DMS153 treated with DMSO at 0.1 percent for 48 hours (cell line): ENCODE measurements at regions not wholly inside any gene's neighbourhood (a gene's known extent, or its start where the extent isn't known, plus 50 kb on each side); places are given as distances from the start of the nearest gene placed in this dataset.

Experiments
- DNase-seq: peaks from one replicate; lab custom pipeline; 2025; ENCODE audit not compliant: unreplicated experiment; lab: John Stamatoyannopoulos, UW

DNA sequence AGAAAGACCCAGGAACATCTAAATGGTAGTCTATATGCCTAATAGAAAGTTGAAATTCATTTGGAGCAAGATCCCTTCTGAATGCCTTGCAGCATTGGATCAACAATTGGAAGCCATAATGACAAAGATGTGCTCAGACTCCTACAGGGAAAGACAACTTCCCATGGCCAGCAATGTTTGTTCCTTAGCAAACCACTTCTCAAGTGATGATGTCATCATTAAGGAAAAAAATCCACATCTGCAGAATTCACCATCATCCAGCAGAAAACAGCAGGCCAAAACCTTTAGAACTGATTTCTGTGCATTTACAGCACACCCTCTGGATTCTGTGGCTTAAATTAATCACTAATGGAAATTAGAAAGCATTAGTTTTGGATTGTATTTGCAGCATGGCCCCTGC is 82.4 kb upstream of the ZIC3 start:
- DNase-seq, result no peak

- DNase-seq, result no peak
Observed at GRCh38 chrX:137482136-137482535, 83.8 kb upstream of the ZIC3 start.

DNA sequence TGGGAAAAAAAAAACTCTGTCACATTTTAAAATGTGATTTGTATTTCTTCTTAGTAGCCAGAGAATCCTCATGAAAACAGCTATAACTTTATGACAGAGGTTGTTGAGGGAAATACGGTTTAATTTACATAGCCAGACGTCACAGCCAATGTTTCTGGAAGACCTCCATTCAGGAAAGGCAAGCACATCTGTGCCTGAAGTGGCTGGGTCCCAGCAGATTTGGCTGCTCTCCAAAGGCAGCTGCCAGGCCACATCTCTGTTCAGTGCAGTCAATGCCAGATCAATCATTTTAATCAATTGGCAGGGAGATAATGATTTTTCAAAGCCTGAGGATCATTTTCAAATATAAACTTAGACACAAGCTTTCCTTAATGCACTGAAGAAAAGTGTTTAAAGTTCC is 86.5 kb upstream of the ZIC3 start:
- peak; percentile 33 for DNase-seq

GRCh38 chrX:137441711-137442110 is 124.2 kb upstream of the ZIC3 start:
- DNase-seq, result no peak

DNA sequence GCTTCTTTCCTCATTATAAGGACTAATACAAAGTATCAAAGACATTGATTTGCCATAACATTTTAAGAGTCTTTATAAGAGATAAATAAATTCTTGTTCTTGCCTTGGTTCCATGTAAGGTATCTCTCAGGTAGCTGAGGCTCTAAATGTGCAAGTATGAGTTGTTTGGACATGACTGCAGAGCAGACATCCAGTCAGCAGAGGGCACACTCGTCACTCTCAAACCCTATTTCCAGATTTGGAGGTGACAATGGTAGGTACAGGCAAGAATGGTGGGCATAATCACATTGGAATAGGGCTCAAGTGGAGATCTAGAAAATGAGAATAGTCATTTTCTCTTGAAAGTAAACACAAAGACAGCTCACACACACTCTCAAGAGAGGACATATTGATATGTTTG is 133.3 kb upstream of the ZIC3 start:
- peak; percentile 45 for DNase-seq

GRCh38 chrX:137431693-137432488 is 134.0 kb upstream of the ZIC3 start:
- no peak for DNase-seq

- DNase-seq, result no peak
Observed at GRCh38 chrX:137430984-137431475, 134.9 kb upstream of the ZIC3 start.

- DNase-seq, result no peak
Observed at GRCh38 chrX:137430301-137430700, 135.6 kb upstream of the ZIC3 start.

DNA sequence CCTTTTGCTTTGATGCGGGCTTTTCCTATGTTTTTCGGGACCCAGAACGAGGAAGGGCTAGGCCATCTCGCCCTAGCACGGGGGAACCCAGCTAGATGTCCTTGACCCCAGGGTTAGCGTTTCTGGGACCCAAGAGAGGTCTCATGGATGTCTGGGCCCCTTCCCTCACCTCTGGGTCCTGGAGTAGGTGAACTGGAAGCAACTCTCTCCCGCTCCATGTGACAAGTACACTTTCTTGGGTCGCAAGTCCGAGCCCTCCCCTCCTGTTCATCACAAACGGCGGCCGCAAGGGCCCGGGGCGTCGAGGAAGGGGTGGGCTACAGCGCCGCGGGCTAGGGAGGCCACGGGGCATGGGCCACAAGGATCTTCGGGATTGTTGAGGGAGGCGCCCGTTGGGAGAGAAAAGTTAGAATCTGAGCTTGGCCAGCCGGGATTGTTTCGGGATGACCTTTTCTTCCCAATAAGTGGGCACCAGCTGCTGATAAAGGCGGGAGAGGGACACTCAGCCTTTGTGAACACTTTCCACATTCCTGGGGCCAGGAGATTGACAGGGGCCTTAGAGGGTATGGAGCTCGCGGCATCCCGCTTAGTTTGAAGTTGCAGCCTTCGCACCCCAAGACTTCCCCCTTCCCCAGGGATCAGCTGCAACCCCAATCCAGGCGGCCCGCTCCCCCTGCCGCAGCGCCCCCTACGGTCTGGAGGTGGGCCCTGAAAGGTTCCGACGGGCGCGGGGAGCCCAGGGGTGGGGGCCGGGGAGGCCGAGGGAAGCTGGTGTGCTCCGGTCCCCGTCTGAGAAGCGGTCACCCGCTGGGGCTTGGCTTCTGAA is 136.9 kb upstream of the ZIC3 start:
- no peak for DNase-seq

DNA sequence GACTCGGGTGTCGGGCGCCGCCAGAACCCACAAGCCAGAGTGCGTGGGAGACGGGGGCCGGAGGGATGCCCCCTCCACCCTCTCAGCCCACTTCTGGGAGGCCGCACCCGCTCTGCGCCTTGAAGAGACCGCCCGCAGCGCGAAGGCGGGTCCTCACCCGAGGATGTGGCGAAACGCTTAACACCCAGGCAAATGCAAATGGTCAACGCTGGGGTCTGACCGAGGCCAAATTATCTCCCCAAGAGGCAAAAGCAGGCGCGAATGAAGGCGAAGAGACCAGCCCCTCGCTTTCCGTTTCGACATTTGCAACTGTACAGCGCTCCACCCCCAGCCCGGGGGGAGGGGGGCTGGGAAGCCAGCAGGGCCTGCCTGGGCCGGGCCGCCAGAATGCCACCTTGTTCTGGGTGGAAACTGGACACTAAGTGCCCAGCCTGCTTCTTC is 137.7 kb upstream of the ZIC3 start:
- DNase-seq, result no peak

DNA sequence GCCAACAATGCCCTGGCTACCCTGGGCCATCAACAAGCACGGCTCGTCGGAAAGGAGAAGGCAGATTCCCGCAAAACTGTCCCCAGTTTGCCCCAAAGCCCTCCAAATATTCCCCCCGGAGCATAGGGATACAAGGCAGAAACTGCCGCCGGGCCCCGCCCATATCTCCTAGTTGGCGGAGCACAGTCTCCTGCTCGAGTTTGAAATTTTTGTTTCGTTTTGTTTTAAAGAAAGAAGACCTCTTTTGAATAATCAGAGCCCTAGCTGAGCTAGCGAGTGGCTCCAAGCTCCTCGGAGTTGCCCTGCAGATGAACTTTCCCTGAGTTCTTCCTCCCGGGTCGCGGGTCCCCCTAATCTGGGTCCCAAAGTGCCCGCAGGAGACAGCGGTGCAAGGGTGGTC is 138.1 kb upstream of the ZIC3 start:
- no peak for DNase-seq

DNA sequence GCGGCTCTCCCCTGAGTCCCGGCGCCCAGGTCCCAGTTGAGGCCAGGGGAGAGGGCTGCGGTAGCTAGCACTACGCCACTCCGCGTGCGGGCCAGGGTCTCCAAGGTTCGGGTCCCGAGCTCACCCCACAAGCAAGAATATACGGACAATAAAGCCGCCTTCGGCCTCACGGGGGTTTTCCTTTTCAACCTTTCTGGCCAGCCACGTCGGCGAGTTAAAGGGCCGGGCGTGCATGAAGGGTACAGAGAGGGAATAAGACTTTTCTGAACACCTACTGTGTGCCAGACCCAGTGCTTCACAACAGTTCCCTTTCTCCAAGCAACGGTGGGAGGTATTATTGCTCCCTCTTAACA is 138.5 kb upstream of the ZIC3 start:
- no peak for DNase-seq

DNA sequence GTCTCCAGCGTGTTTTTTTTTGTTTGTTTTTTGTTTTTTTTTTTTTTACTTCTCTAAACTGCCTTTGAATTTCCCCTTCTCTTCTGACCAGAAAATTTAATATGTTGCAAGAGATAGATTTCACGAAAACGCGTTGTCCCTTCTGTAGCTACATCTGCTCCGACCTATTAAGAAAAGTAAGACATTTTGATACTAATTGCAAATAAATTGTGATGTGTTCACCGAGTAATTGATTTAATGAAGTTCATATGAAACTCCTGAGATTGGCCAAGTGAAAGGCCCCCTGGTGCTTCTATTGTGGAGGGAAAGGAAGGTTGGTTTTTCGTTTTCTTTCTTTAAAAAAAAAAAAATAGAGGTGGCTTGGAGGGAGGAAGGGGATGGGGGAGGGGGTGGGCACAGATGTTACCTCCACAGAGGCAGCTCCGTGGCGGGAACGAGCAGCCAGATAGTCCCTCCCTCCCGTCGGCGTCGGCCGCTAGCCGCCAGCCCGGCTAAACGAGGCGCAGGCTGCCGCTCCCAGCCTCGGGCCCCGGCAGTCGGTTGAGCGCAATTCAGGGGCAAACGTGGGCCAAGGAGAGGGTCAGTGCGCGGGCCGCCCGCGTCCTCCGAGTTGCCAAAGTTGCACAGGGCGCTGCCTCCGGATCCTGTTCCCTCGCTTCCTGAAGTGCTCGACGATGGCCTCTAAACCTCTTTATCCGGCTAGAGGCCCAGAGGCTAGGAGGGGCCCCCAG is 139.1 kb upstream of the ZIC3 start:
- DNase-seq, result peak; percentile 26

- no peak for DNase-seq
Observed at GRCh38 chrX:137425986-137426385, 139.9 kb upstream of the ZIC3 start.

DNA sequence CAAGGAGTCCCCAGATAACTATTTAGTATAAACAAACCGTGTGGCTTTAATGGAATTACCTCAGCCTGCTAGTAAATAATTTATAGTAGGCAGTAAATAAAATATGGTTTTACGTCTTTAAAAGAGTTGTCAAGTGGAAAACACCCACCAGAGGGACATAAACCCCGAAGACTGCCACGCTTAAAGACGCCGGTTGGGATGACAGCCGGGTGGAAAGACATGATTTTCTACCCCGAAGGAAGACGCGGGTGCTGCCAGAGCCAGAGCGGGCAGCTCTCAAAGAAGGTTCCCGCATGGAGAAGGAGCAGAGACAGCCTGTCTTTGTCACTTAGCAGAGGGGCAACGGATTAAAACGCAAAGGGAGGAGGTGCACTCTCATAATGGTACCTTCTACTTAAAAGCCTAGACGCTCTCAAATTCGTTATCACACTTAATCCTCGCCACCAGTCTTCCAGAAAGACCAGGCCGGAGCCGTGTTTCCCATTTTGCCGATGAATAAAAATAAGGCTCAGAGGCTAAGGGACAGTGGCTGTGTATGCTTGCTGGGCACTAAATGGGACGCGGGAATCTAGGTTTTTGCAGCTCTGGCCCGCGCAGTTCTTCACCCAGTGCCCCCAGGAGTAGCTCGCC is 140.5 kb upstream of the ZIC3 start:
- no peak for DNase-seq

GRCh38 chrX:137424679-137425078 is 141.2 kb upstream of the ZIC3 start:
- no peak for DNase-seq

DNA sequence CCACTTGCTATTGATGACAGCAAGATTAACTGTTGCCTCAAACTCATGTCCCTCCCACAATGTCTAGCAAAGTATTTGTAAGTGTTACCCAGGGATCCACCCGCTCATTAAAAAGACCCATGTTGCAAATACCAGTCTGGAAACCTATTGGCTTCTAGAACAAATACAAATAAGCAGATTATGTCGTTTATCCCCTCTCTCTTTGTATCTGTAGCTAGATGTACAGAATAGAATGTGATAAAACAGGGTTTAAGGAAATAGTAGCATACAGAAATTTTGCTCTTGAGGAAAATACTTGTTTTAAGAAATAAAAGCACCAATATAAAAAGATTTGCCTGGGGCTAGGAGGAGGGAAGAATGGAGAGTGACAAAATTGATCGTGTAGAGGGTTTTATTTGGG is 142.7 kb upstream of the ZIC3 start:
- DNase-seq, result no peak

DNA sequence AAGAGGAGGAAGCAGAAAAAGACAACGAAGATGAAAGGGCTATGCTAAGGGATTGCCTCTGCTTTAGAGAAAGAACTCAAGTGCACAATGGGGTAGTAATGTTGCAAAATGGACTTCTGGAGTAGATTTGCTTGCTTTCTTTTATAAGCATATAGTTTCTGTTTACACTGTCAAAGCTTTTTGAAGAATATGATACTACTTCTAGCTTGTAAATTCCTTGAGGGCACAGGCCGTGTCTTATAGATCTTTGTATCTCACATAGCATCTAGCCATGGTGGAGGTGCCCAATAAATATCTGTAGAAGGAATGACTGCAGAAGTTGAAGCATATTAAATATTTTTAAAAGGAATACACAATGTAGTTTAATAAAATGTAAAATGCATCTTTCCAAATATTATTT is 147.8 kb upstream of the ZIC3 start:
- no peak for DNase-seq

GRCh38 chrX:137413190-137413589 is 152.7 kb upstream of the ZIC3 start:
- no peak for DNase-seq

DNA sequence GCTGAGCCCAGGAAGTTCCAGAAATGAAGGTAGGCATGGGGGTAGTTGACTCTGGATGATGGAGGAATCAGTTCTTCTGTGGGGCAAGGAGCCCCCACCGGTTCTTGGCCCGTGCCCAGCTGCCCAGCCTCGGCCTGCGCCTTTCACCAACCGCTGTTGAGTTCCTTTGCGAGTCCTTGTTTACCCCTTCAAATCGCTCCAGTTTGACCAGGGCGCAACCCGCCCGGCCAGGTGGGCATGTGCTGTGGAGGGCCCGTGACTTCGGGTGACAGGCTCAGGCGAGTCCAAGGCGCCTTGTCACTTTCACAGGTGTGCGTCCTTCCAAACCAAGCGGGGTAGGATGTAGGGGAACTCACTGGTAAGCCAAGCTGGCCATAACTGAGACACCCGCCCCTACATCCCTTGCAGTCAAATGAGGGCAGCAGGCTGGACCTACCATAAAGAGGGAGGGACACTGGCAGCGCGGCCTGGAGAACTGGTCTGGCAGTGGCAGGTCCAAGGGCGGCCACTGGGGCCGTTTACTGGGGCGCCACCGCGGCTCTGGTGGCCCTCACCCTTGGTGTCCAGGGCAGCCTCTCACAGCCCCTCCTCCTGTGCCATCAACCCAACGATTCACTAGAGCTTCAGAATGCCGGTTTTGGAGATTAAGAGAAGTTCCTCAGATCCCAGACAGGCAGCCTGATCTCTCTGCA is 160.3 kb upstream of the ZIC3 start:
- no peak for DNase-seq

- no peak for DNase-seq
Observed at GRCh38 chrX:137401092-137401491, 164.8 kb upstream of the ZIC3 start.
